ENCODE measurements at regions not wholly inside any gene's neighbourhood (a gene's known extent, or its start where the extent isn't known, plus 50 kb on each side); places are given as distances from the start of the nearest gene placed in this dataset.

DNA sequence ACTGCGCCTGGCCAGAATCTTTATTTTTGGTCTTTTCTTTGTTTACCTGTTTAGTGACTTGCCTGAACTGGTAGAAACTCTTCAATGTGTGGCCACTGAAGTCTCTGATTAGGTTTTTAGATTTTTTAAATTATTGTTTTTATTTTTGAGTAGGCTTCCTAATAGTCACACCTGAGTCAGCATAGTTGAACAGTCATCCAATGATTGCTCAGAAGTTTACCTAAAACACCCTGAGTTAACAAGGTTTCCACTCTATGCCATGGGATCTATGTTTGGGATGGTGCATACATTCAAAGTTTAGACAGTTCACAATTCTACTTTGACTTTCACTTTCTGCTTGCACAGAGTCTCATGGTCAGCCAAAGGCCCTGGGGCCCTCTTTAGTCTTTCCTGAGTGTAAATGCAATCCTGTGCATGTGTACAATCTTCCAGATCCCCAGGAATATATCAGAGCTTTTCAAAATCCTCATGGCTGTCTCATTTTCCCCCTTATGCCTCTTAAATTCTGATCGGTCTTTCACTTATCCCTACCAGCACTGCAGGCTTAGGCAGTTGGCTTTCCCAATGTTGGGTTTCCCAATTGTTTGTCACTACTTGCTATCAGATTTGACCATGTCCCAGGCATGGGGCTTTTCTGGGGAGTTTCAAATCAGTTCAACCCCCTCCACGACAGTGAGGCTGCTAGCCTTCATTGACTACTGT, 114.4 kb upstream of the RAB3GAP2 start:
- BruUV-seq (replicated peaks) = no TSS peak
- ATAC-seq (no peak), DNase-seq (ENCODE audit: low read depth, low spot score) (no peak)
- Histone ChIP-seq H3K27ac (ENCODE audit: low read length) (no peak overlapping the region), H3K4me1 (ENCODE audit: control insufficient read depth, insufficient read depth, low read length) (no peaks in the 10 kb centered on the region), H3K4me3 (ENCODE audit: low read depth in 2 of 2, low read length in 2 of 2) (no peak overlapping the region), H3K9me3 (ENCODE audit: control insufficient read depth, insufficient read depth, low read depth, low read length) (no peaks in the 10 kb centered on the region), H3K36me3 (ENCODE audit: control insufficient read depth, insufficient read depth, low read length) (no peaks in the 10 kb centered on the region), H3K27me3 (ENCODE audit: control insufficient read depth, insufficient read depth, low read length) (0 out of 2 replicates have a peak, but pooled peaks cover 3% of the 10 kb centered on the region)
- no peak for TF ChIP-seq POLR2AphosphoS5 (IDR thresholded peaks at IDR 0.05; ENCODE audit: low read depth, low read length)
- TF ChIP-seq, protein P1, sequence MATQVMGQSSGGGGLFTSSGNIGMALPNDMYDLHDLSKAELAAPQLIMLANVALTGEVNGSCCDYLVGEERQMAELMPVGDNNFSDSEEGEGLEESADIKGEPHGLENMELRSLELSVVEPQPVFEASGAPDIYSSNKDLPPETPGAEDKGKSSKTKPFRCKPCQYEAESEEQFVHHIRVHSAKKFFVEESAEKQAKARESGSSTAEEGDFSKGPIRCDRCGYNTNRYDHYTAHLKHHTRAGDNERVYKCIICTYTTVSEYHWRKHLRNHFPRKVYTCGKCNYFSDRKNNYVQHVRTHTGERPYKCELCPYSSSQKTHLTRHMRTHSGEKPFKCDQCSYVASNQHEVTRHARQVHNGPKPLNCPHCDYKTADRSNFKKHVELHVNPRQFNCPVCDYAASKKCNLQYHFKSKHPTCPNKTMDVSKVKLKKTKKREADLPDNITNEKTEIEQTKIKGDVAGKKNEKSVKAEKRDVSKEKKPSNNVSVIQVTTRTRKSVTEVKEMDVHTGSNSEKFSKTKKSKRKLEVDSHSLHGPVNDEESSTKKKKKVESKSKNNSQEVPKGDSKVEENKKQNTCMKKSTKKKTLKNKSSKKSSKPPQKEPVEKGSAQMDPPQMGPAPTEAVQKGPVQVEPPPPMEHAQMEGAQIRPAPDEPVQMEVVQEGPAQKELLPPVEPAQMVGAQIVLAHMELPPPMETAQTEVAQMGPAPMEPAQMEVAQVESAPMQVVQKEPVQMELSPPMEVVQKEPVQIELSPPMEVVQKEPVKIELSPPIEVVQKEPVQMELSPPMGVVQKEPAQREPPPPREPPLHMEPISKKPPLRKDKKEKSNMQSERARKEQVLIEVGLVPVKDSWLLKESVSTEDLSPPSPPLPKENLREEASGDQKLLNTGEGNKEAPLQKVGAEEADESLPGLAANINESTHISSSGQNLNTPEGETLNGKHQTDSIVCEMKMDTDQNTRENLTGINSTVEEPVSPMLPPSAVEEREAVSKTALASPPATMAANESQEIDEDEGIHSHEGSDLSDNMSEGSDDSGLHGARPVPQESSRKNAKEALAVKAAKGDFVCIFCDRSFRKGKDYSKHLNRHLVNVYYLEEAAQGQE (IDR thresholded peaks at IDR 0.05; ENCODE audit: insufficient read depth in 1 of 2, low read depth in 2 of 2, low read length in 1 of 2) = no peak
- TF ChIP-seq, protein P2, sequence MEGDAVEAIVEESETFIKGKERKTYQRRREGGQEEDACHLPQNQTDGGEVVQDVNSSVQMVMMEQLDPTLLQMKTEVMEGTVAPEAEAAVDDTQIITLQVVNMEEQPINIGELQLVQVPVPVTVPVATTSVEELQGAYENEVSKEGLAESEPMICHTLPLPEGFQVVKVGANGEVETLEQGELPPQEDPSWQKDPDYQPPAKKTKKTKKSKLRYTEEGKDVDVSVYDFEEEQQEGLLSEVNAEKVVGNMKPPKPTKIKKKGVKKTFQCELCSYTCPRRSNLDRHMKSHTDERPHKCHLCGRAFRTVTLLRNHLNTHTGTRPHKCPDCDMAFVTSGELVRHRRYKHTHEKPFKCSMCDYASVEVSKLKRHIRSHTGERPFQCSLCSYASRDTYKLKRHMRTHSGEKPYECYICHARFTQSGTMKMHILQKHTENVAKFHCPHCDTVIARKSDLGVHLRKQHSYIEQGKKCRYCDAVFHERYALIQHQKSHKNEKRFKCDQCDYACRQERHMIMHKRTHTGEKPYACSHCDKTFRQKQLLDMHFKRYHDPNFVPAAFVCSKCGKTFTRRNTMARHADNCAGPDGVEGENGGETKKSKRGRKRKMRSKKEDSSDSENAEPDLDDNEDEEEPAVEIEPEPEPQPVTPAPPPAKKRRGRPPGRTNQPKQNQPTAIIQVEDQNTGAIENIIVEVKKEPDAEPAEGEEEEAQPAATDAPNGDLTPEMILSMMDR (IDR thresholded peaks at IDR 0.05) = no peak
- no peak for TF ChIP-seq SIN3A (IDR thresholded peaks at IDR 0.05; ENCODE audit: borderline replicate concordance, insufficient read depth, low read depth, low read length)
- no peak for TF ChIP-seq TCF7L2 (IDR thresholded peaks at IDR 0.05; ENCODE audit: low read depth, low read length)
- in situ Hi-C loops (cut with HindIII; ENCODE audit: low pct_unique_long_range_greater_than_20kb, low sequenced_read_pairs) (no loop called here), intact Hi-C loops (cut with micrococcal nuclease; ENCODE audit: unreplicated experiment) (no loop called here)
- ChIA-PET CTCF (no interaction called here), POLR2A (no interaction called here)

DNA sequence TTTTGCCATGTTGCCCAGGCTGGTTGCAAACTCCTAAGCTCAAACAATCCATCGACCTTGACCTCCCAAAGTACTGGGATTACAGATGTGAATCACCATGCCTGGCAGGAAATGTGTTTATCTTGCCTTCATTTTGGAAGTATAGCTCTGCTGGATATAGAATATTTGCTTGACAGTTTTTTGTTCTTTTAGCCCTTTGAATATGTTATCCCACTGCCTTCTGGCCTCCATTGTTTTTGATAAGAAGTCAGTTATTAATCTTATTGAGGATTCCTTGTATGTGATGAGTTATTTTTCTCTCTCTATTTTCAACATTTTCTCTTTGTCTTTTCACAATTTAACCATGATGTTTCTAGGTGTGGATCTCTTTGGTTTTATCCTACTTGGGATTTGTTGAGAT, 112.9 kb upstream of the RAB3GAP2 start:
- no peak for ATAC-seq
- BruUV-seq (replicated peaks) = no TSS peak
- TF ChIP-seq POLR2AphosphoS5 (IDR thresholded peaks at IDR 0.05; ENCODE audit: low read depth, low read length) = no peak
- no peak for TF ChIP-seq TCF7L2 (IDR thresholded peaks at IDR 0.05; ENCODE audit: low read depth, low read length)
- no peak for TF ChIP-seq SIN3A (IDR thresholded peaks at IDR 0.05; ENCODE audit: borderline replicate concordance, insufficient read depth, low read depth, low read length)
- TF ChIP-seq, protein P1 (IDR thresholded peaks at IDR 0.05; ENCODE audit: insufficient read depth in 1 of 2, low read depth in 2 of 2, low read length in 1 of 2) = no peak
- TF ChIP-seq, protein P2 (IDR thresholded peaks at IDR 0.05) = no peak
- 0 out of 2 replicates have a peak, but pooled peaks cover 3% of the 10 kb centered on the region for H3K27me3 ChIP-seq (ENCODE audit: control insufficient read depth, insufficient read depth, low read length)
- no peak overlapping the region for H3K27ac ChIP-seq (ENCODE audit: low read length)
- DNase-seq (ENCODE audit: low read depth, low spot score) = no peak
- CTCF ChIA-PET = no interaction called here
- no peak overlapping the region for H3K4me3 ChIP-seq (ENCODE audit: low read depth in 2 of 2, low read length in 2 of 2)
- H3K9me3 ChIP-seq (ENCODE audit: control insufficient read depth, insufficient read depth, low read depth, low read length) = no peaks in the 10 kb centered on the region
- in situ Hi-C loops (cut with HindIII; ENCODE audit: low pct_unique_long_range_greater_than_20kb, low sequenced_read_pairs) (no loop called here), intact Hi-C loops (cut with micrococcal nuclease; ENCODE audit: unreplicated experiment) (no loop called here)
- no peaks in the 10 kb centered on the region for H3K36me3 ChIP-seq (ENCODE audit: control insufficient read depth, insufficient read depth, low read length)
- H3K4me1 ChIP-seq (ENCODE audit: control insufficient read depth, insufficient read depth, low read length) = no peaks in the 10 kb centered on the region
- POLR2A ChIA-PET = no interaction called here
